ENCODE measurements at regions not wholly inside any gene's neighbourhood (a gene's known extent, or its start where the extent isn't known, plus 50 kb on each side); places are given as distances from the start of the nearest gene placed in this dataset.
A peak's percentile ranks its signal among the peaks of the same experiment; 100 is the strongest.

DNA sequence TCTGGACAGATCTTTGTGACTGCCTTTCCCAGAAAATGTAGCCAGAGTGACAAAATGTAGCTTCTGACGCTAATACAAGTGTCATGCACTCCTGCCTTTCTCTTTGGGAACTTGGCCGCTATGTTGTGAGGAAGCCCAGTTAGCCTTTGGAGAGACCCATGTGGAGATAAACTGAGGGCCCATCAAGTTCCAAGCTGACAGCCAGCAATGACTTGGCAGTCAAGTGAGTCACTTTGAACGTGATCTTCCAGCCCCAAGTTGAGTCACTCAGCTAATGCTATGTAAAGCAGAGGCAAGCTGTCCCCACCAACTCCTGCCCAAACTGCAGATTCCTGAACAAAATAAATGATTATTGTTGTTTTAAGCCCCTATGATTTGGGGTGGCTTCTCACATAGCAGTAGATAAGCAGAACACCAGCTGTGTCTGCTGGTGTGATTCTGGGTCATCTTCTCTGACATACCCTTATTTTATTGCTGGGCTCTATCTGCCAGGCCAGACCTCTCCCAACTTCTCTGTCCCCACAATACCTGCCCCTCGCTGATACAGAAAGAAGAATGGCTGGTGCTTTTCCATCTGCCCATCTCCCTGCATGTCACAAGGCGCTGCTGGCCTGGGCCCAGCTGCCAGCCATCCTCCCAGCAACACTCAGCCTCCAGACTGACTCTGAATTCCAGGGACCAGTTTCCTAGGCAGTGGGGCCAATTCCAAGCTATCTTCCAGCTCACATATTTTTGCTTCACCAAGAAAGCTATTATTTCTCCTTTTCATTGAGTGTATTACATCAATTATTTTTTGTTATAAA, 274.8 kb downstream of the LRFN2 start:
- DNase-seq (ENCODE audit: low spot score) = no peak

DNA sequence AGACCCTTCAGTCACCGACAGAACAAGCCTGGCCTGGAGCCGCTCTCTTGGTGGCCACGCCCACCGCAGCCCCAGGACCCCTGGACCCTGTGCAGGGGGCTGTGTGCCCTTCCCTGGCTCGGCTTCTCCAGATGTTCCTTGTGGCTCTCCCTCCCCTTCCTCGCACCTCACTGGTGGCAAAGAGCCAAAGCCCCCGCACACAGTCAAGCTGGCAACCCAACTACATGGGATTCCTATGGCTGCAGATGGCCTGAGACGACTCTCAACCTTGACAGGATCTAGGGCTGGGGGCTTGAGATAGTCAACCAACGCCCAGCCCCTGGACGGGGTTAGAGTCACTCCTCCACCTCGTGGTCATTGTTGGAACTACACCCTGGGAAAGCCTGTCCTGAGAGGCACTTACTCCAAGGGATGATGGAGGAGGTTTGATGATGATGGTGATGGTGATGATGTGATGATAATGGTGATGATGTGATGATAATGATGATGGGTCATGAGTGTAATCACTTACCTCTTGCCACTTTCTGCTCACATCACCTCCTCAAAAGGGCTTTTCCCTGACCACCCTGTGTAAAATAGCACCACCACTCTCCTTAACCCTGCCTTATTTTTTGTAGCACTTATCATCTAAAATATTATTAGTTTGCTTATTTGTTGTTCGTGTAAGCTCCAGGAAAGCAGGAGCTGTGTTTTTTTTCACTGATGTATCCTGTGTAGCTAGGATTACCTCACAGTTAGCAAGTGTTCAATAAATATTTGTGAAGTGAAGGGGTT, 278.4 kb downstream of the LRFN2 start:
- peak; percentile 63 for DNase-seq (ENCODE audit: low spot score)

DNA sequence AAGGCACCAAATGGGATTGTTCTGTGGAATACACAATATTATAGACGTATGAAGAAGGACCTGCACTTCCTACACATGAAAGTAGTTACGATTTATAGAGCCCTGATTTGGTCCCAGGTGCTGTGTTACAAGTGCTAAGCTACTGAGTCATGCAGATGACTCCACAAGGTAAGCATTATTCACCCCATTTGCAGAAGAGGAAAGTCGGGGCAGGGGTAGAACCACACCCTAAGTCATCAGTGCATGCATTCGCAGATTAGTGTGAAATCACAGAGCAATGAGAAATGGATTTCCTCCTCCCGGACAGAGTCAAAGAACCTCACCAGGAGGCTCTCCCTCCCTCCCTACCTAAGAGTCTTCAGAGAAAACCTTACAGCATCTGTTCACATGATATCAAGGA, 279.5 kb downstream of the LRFN2 start:
- no peak for DNase-seq (ENCODE audit: low spot score)

DNA sequence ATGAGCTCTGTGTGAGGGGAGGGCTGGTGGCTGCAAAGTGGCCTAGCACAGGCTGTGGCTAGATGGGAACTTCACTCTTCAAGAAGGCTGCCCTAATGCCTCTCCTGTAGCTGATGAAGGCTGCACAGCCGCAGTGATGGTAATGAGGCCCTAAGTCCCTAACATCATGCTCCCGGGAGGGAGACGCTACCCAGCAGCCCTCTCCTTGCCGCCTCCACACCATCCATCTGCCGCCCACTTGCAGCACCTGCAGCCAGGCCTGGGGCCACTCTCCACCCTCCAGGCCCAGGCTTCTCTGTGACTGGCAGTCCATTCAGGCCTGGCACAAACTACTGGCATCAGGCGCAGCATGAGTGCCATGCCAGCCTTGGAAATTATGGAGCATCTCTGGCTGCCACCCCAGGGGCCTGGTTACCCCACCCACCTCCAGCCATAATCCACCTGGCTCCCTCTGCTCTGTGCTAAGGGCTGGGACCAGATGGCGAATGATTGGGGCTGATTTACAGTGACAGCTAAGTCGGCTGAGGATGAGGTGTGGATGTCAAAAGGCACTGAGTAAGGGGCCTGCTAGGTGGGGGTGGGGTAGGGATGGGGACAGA, 284.2 kb downstream of the LRFN2 start:
- no peak for DNase-seq (ENCODE audit: low spot score)

DNA sequence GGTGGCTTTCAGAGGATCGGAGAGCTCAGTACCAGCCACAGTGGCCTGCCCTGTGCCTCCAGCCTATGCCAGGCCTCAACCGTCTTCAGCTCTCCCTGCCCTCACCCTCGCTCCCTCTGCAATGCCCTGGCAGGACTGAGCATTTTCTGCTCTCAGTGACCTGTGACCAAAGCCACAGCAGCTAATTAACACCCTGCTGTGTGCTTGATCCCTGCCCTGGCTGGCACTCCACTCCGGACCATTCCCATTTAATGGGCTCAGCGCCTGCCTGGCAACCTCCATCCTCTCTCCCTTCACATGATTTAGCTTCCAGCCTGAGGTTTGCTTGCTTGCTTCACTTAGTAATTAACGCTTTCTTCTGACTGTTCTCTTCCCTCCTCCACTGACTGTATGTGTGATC, 287.5 kb downstream of the LRFN2 start:
- DNase-seq (ENCODE audit: low spot score) = no peak

DNA sequence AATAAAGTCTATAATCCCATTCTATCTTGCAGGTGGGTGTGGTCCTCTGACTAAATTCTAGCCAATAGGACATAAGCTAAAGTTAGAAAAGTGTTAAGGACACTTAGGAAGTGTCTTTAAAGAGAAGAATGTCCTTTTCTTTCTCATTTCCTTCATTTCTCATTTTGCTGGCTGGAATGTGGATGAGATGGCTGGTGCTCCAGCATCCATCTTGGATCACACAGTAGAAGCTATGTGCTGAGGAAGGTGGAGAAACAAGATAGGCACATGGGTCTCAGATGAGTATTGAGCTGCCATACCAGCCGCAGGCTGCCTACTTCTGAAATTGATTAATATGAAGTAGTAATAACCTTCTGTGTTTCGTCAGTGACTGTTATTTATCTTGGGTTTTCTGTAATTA, 289.0 kb downstream of the LRFN2 start:
- DNase-seq (ENCODE audit: low spot score) = no peak

DNA sequence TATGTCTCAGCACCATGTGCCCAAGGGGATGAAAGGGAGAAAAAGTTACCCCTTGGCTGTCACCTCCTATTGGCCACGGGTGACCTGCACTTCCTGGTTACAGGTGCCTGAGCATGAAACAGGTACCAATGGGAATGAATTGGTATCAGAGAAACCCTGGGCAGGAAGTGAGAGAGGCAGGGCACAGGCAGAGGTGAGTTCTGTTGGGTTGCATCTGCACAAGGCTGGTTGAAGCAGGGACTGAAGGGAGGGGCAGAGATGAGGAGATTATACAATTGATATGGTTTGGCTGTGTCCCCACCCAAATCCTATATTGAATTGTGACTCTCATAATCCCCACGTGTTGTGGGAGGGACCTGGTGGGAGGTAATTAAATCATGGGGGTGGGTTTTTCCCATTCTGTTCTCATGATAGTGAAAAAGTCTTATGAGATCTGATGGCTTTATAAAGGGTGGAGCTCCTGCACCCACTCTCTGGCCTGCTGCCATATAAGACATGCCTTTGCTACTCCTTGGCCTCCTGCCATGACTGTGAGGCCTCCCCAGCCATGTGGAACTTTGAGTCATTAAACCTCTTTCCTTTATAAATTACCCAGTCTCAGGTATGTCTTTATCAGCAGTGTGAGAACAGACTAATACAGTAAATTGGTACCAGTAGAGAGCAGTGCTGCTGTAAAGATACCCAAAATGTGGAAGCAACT, 291.8 kb downstream of the LRFN2 start:
- no peak for DNase-seq (ENCODE audit: low spot score)

DNA sequence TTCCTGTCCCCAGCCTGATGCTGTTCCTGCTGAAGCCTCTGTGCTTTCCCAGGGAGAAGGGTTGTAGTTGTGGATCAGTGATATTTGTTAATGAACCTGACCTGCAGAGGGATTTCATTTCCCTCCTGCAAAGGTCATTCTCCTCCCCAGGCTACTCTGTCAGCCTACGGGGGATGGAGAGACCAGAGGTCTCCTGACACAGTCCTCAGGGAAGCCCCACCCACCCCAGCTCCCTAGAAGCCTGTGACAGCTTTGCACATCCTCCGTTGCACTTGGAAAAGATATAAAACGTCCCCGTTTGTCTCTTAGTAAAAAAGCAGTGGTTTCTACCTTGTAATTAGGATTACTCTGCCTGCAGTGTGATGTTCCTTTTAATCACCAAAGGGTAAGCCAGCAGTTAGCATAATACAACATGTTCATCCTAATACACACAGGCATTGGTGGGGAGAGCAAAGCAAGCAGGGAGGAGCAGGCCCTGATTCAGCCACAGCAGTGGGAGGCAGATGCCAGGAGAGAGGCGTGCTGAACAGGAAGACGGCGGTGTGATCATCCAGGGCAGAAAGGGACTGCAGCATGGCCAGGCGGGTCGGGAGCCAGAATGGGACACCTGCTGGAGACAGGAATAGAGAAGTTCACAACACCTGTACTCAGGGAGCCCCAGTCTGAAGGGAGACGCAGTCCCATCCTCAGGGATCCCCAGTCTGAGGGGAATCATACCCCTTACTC, 293.5 kb downstream of the LRFN2 start:
- no peak for DNase-seq (ENCODE audit: low spot score)

DNA sequence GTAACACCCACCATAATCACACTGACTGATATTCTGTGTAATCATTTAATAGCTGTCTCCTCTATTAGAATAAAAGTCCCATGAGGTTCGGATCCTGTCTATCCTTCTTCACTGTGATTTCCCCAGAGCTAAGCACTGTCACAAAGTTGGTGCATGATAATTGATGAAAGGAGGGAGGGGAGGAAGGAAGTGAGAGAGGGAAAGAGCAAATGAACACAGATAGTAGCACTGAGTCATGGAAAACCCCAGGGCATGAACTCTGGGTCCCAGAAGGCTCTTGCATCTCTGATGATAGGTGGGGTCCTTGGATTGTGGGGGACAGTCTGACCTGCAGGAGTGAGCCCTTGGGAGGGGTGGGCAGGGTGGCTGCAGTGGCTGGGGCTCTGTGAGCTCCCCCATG, 294.1 kb downstream of the LRFN2 start:
- no peak for DNase-seq (ENCODE audit: low spot score)

DNA sequence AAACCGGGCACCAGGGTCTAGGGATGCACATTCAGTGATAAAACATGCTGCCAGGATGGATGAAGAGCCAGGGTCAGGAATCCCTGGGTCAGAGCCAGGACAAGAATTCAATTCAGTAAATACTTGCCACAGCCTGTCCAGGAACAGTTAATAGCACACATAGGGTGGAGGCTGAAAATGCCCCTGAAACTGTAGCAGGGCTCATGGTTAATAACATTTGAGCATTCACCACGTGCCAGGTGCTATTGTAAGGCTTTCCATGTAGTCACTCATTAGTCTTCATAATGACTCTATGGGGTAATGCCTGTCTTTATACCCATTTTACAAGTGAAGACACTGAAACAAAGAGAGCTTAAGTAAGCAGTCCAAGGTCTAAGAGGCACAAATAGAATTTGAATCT, 296.3 kb downstream of the LRFN2 start:
- no peak for DNase-seq (ENCODE audit: low spot score)

DNA sequence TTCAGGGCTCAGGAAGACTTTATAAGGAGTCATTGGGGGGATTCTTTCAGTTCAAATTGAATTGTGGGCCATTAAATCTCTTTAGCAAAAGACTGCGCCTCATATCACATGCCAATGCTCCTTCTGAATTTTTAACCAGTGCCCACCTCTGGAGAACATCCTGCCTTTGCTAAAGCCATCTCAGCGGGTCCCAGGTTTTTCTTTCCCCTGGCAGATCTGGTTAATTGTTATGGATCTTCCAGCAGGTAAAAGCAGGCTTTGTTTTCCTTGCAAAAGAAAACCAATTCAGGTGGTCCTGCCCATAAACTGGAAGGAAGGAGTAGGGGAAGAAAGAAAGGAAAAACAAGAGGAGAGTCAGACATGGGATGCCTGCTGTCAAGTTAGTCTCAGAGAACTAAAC, 298.2 kb downstream of the LRFN2 start:
- DNase-seq (ENCODE audit: low spot score) = no peak

DNA sequence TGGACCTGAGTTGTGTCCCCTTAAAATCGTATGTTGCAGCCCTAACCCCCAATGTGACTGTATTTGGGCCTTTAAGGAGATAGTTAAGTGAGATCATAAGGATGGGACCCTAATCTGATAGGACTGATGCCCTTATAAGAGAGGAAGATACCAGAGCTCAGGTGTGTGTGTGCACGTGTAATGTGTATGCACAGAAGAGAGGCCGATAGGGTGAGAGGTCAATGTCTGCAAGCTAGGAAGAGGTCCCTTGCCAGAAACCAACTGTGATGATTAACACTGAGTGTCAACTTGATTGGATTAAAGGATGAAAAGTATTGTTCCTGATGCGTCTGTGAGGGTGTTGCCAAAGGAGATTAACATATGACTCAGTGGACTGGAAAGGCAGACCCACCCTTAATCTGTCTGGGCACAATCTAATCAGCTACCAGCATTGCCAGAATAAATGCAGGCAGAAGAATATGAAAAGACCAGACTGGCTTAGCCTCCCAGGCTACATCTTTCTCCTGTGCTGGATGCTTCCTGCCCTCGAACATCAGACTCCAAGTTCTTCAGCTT, 299.8 kb downstream of the LRFN2 start:
- DNase-seq (ENCODE audit: low spot score) = no peak

DNA sequence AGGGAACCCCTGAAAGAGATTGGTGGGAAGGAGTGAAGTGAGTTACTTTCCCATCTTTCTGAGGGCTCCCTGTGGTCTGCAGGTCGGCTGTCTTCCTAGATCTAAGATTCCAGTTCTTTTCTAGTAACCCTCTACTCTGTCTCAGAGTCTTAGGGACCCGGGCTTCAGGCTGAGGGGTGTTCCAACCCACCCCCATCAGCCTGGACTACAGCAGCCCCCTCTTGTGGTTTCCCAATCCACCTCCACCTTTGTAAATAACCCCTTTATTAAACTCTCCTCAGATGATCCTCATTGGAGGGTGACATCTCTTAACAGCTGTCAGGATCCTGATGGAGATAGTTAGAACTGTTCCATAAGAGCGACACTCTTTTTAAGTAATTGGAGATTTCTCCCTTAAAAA, 300.4 kb downstream of the LRFN2 start:
- no peak for DNase-seq (ENCODE audit: low spot score)

DNA sequence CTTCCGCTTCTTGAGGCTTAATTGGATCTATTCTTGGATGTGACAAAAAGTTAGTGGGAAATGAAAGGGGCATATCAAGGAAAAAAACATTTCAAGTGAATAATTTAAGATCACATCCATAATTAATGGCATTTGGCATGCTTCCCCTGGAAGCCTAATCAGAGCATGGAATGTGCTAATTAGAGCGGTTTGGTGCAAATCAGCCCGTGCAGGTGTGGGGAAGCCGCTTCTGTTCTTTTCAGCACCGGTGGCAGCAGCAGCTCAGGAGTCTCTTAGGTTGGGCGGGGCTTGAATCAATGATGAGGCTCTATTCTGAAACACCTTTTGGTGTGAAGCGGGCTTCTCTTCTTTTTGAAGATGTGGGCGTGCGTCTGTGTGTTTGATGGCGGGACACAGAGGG, 301.2 kb downstream of the LRFN2 start:
- no peak for DNase-seq (ENCODE audit: low spot score)

DNA sequence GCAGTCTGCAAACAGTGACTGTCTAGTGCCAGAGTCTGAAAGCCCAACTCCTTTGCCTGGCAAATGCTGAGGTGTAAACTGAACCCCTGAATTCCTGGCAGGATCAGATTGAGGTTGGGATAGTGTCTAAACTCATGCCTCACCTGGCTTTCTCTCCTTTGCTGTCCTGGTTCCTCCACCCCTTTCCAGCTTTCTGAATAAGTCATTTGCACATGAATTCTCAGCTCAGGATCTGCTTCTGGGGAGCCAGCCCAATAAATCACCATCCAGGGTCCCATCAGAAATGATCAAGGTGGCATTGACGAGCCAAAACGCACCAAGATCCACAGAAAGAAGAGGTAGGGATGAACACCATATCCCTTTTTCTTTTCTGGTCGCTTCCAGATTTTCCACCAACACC, 301.6 kb downstream of the LRFN2 start:
- DNase-seq (ENCODE audit: low spot score) = no peak

DNA sequence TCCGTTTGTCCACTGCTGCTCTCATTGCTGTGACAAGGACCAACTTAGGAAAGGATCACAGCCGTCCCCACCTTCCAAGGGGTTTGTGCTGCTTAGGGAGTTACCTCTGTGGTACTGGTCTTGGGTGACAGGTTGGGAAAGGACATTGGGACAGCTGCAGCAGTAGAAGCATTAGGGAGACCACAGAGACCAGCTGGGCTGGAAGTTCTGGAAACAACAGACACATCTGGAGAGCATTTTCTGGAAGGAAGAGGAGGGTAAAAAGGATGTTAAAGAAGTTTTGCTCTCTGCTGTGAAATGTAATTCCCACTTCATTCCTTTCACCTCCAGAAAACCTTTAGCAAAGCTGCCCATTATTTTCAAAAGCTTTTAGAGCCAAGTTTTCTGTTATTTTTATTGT, 304.2 kb downstream of the LRFN2 start:
- no peak for DNase-seq (ENCODE audit: low spot score)

DNA sequence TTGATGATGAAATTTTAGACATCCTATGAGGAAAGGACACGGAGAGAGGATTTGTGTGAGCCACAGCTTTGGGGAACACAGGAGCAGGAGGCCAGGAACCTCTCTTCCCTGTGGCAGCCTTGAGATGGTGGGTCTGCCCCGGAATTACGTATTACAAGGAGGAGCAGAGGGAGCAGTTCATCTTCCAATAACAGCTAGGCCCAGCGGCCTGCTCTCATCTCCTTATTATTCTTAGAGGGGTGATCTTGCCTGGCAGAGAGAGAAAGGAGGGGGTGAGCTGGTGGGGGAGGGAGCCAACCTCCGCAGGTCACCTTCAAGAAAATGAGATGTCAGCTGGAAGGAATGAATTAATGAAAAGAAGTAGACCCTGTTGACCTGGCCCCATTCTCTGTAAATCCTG, 305.8 kb downstream of the LRFN2 start:
- DNase-seq (ENCODE audit: low spot score) = no peak

DNA sequence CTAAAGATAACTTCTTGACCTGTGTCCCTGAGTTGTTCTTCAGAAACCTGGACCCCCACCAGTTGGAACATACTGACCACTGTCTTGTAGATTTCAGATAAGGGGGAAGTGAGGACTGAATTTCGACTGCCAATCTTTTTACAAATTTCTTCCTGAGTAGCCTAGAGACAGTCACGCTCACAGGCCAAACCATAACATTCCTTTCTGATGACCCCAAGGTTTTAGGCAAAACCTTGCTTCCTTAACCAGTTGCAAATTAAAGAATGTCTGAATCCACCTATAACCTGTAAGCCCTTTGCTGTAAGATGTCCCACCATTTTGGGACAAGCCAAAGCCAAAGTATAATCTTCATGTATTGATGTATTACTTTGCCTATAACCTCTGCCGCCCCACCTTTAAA, 306.9 kb downstream of the LRFN2 start:
- no peak for DNase-seq (ENCODE audit: low spot score)

DNA sequence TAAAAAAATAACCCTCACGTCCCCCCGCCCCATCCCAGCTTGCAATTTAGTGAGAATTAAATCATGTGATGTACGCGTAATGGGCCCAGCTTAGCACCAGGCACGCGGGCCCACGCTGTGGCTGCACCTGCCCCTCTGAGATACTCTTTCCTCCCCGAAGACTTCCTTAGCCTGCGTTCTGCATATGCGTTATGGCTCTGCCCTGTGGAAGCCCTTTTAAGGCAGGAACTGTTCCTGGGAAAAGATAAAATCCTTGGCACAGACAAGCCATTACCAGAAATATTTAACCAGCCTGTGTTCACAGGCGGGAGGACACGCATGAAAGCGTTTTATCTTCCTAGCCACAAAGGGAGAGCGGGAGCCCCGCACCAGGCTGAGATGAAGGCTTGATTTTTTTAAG, 311.0 kb downstream of the LRFN2 start:
- no peak for DNase-seq (ENCODE audit: low spot score)

DNA sequence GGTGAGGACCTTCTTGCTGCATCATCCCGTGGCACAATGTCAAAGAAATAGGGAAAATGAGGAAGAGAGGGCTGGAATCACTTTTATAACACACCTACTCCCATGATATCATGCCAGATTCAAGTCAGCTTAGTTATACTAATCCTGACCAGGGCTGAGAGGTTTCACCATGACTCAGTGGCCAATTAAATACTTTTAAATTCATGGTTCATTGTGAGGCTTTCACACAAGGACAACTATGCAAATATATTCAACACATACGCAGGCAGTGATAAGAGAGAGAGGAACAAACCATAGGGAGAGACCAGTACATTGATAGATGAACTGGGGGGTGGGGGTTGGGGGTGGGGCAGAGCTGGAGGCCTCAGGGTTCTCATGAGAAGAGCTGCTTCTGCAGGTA, 313.1 kb downstream of the LRFN2 start:
- no peak for DNase-seq (ENCODE audit: low spot score)

DNA sequence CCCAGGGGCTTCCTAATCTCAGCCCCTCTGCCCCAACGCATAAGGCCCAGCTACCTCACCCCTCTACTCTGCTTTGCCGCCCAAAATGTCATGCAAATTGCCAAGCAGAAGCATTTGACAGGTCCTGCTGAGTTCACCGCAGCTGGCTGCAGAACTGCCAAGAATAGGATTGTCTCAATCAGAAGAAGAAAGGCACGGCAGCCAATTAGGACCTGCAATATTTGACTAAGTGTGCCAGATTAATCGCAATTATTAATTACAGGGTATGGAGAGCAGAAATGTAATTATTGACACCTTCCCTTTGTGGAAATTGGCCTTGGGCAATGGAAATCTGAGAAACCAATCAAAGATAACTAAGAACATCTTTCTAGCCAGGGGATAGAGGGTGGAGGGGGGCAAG, 318.6 kb downstream of the LRFN2 start:
- no peak for DNase-seq (ENCODE audit: low spot score)

DNA sequence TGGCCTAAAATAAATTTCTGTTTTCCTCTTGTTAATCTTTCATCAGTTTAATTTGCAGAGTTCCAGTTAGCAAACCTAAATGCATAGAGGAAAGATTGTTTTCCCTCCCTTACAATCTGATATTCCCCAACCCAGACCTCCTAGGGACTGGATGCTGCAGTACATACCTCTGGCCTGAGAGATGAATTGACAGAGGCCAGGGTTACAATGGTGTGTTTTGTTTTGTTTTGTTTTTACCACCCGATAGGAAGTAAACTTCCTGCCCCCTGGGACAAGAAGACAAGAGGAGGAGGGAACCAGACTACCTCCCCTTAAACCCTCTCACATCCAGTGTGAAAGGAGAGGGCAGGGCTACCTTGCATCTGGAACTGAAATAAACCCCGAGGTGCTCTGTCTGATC, 319.0 kb downstream of the LRFN2 start:
- no peak for DNase-seq (ENCODE audit: low spot score)

Data from germinal center (tissue), 1 donor.